KBM-7 (cell line): ENCODE measurements at regions not wholly inside any gene's neighbourhood (a gene's known extent, or its start where the extent isn't known, plus 50 kb on each side); places are given as distances from the start of the nearest gene placed in this dataset.

Source experiments
- DNase-seq: peaks from one replicate; pipeline ENCODE4 v3.0.0-alpha.2; 2015
- in situ Hi-C: fragments of 300-500 bp; cut with MboI; formaldehyde crosslinking; loops from 2 replicates; pipeline ENCODE4 v1.14.3; 2020; ENCODE audit warnings: low sequenced_read_pairs, low pct_unique_long_range_greater_than_20kb, mixed read lengths

DNA sequence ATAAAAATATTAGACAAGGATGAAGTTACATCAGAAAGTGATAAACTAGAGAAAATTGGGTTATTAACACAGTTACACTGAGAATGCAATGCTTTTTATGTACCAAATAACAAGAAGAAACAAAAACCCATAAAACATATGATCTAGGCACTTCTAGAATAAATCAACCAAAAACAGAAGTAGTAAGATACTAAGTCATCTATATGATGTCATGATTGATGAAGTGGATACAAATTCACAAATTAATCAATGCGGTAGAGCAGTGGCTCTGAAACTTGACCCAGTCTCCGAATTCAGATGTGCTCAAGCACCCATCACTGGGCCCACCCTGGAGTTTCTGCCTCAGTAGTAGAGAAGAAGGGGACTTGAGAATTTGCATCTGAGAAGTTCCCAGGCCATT, 112.1 kb upstream of the SSTR4 start:
- in situ Hi-C loops = no loop called here
- no peak for DNase-seq

- no peak for DNase-seq
- in situ Hi-C loops = no loop called here
Observed at GRCh38 chr20:22924046-22924737, 110.9 kb upstream of the SSTR4 start.

- in situ Hi-C loops = no loop called here
- DNase-seq = no peak
Observed at GRCh38 chr20:22924949-22925612, 110.0 kb upstream of the SSTR4 start.

DNA sequence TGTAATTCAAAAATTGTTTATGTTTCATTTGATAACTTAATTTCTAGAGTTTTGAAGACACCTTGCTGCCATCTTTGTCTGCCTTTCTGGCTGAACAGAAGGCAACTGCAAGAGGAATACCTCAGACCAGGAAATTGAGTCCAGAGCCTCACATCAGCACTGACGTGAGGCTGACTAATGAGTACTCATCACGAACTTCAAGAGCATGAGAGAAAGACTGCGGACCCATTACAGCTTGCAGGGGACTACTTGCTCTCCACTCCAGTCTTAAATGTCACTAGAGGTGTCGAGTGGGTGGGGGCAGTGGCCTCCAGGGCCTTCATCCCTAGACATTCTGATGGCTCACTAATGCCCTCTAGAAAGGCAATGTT, 109.5 kb upstream of the SSTR4 start:
- no peak for DNase-seq
- in situ Hi-C loops = no loop called here

GRCh38 chr20:22927537-22927936, 107.6 kb upstream of the SSTR4 start:
- in situ Hi-C loops = no loop called here
- no peak for DNase-seq

GRCh38 chr20:22928679-22929078, 106.4 kb upstream of the SSTR4 start:
- in situ Hi-C loops = no loop called here

DNA sequence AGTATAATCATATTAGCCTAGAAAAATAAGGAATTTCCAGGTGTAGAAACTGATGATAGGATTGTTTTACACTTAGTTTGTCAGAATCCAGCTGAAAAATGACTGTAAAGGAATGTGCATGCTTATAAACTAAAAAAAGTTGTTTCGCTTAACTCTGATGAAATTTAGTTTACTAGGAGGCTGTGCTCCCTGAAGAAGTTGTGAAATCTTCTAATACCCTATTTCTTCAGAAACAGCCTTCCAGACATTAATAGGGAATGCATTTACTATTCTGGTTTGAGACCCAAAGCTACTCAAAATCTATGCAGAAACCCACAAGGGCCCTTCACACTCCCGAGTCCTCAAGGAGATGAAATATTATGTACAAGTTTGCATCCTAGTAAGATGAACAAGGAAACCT, 105.5 kb upstream of the SSTR4 start:
- in situ Hi-C loops = no loop called here
- DNase-seq = no peak

More at GRCh38 chr20:22928679-22929078, 106.4 kb upstream of the SSTR4 start:
- DNase-seq = no peak

DNA sequence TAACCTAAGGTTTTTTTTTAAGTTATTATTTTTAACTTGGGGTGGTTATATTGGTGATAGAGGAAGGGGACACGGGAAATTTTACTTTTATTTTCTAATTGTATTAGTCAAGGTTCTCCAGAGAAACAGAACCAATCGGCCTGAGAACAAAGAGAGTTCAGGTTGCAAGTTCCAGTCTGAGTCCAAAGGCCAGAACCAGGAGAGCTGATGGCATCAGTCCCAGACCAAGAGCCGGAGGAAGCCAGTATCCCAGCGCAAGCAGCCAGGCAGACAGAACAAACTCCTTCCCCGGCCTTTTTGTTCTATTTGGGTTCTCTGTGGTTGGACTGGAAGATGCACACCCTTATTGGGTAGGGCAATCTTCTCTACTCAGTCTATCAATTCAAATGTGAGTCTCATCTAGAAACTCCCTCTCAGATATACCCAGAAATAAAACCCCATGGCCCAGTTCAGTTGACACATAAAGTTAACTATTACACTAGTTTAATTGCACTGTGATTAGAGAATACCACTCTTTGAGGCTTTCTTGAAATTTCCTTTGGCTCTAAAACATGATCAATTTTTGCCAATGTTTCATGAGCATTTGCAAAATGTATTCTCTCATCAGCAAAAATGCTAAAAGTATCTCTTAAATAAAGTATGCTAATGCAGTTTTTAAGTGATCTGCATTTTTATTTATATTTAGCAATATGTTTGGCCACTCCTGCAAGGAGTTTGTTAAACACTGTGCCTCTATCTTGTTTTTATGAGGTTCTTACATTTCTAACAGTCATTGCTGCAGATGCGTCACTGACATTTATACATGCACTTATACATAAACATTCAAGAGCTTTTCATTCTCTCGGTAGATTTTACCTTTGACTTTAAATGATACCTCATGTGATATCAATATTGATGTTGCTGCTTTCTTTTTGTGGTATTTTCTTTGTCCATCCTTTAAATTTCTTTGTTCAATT, 103.2 kb upstream of the SSTR4 start:
- in situ Hi-C loops = no loop called here

GRCh38 chr20:22939181-22939580, 95.9 kb upstream of the SSTR4 start:
- DNase-seq = no peak
- in situ Hi-C loops = no loop called here

More for the DNA sequence above, 103.2 kb upstream of the SSTR4 start:
- no peak for DNase-seq

DNA sequence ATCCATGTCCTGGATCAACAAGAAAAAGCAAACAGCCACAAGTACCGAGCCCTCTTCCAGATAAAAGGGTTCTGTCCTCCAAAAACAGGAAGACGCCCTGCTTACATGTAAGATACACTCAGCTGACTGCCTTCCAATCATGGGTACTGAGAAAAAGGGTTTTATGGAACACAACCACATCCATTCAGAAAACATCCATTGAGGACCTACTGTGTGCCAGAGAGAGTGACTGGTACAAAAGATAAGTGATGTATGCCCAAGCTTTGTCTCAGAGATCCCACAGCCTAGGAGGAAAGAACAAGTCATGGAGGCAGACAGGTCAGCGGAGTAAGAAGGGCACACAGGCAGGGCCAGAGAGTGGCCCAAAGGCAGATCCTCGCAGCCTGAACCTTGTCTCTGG, 94.8 kb upstream of the SSTR4 start:
- in situ Hi-C loops = no loop called here
- no peak for DNase-seq

DNA sequence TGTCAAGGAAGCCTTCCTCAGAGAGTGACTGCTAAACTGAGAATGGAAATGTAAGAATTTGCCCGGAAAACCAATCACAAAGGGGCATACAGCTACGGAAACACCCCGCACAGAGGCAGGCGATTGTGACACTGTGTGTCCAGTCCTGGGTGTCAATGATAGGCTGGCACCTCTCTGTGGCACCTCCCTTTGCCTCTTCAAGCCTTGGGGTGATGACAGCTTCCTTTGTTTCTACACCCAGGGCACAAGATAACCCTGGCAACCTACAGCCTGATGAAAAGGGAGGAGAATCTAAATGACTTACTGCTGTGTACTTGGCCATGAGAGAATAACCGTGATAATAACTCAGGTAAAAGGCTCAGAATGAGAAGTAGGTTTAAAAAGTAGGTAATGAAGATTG, 93.6 kb upstream of the SSTR4 start:
- DNase-seq = no peak
- in situ Hi-C loops = no loop called here

GRCh38 chr20:22942742-22943141, 92.4 kb upstream of the SSTR4 start:
- no peak for DNase-seq
- in situ Hi-C loops = no loop called here

DNA sequence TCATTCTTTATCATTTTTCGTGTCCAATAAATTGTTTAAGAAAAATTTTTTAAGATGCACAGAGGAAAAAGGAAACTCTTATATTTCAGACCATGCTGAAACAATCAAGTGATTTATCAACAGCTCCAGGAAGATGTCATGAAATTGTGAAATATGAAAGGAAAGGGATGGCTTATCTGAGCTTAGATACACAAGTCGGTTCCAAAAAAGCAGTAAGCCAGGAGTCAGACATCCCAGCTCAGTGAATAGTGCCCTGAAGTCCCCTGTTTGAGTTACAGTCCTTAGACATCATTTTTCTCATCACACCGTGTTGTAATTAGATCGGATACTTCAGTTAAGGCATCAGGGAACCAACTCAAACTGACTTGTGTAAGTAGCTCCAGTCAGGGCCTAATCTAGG, 91.0 kb upstream of the SSTR4 start:
- DNase-seq = no peak
- in situ Hi-C loops = no loop called here

DNA sequence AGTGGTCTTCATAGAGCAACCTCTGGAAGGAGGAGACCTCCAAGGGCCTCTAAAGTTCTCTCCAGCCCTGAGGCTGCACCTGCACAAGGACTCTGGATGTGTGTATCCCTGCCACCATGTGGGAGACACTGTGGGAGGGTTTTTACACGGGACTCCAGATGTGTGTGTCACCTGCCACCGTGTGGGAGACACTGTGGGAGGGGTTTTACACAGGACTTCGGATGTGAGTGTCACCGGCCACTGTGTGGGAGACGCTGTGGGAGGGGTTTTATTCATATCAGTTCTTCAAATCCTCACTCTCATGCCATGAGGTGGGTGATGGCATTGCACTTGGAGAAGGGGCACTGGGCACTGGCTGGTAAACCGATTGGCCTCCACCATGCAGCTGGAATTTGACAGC, 90.2 kb upstream of the SSTR4 start:
- DNase-seq = no peak
- in situ Hi-C loops = no loop called here

DNA sequence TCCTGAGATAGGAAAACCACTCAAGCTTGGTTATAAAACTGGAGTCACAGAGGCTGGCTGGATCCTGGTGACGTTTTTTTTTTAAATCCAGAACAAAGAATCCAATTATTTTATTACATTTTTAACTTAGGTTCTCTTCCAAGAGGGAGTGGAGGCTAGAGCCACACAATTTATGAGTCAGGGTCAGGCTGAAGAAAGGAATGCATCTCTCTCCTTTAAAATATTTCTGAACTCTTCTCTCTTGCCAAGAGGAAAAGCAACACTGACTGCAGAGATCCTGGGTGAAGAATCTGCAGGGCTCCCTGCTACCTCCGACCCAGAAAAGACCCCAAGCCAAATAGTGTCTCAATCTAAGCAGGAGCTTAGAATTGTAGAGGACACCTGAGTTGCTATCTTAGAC, 88.5 kb upstream of the SSTR4 start:
- DNase-seq = no peak
- in situ Hi-C loops = no loop called here

DNA sequence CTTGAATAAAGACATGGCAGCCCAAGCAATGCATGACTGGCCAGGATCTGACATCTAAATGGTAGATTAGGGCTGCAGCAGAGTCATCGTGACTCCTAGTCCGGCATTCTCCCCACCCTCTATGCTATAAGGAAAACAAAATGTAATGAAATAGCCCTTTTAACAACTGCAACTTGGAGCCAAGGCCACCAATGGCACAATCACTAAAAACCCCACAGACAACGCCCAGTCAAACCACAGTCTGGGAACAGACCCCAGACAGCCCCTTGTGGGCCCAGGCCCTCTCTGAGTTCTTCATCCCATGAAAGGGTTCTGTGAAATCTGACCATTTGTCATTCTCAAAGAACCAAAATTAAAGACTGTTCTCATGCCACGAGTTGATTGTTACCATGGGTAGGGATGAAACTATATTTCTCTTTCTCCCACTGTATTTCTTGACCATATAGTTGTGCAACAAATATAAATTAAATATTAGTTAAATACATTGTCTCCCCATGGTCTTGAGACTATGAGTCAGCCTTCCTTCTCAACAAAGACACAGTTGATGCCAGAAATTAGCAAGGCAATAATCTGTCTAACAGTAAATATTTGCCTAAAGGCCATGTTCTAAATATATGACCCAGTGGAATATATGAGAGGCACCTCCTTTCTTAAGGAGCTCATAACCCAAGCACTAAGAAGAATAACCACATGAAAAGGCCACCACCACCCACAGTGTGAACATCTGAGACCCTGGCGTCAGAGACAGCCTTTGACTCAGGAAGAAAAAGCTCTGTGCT, 85.6 kb upstream of the SSTR4 start:
- in situ Hi-C loops = no loop called here
- no peak for DNase-seq

DNA sequence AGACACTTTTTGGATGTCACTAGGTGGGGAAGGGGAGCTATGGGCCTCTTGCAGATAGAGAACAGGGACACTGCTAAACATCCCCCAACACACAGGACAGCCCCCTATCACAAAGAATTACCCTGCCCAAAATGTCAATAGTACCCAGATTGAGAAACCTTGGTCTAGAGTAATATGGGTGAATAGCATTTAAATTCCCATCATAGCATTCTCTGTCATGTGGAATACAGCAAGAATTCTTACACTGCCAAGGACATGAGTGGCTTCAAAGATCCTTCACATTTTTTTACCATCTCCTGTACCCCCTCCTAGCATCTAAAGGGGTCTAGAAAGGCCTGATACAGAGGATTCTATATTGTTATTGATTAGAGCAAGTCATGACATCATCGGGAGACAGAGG, 83.1 kb upstream of the SSTR4 start:
- in situ Hi-C loops = no loop called here
- no peak for DNase-seq

GRCh38 chr20:22954661-22955060, 80.5 kb upstream of the SSTR4 start:
- DNase-seq = no peak
- in situ Hi-C loops = no loop called here

GRCh38 chr20:22958390-22958789, 76.7 kb upstream of the SSTR4 start:
- in situ Hi-C loops = no loop called here
- no peak for DNase-seq
